PC-9 (cell line): ENCODE measurements at regions not wholly inside any gene's neighbourhood (a gene's known extent, or its start where the extent isn't known, plus 50 kb on each side); places are given as distances from the start of the nearest gene placed in this dataset.

Source experiments
- BruUV-seq: library from RNA; stranded (reverse); fragments of 400-500 nt; replicated peaks from 2 replicates; lab custom pipeline; 2021; lab: Mats Ljungman, UMichigan
- CTCF ChIA-PET: fragments of 300-600 bp; sonication (Branson Sonifier 250); formaldehyde crosslinking; loops from one replicate; lab custom pipeline; 2022; ENCODE audit warnings: antibody characterized with exemption; lab: Charles Lee
- POLR2A ChIA-PET: fragments of 300-600 bp; sonication (Branson Sonifier 250); formaldehyde crosslinking; loops from one replicate; lab custom pipeline; 2022; ENCODE audit warnings: antibody characterized with exemption; ENCODE audit not compliant: unreplicated experiment; lab: Charles Lee
- DNase-seq, 2 experiments: peaks; one replicate each; pipeline versions ENCODE4 v3.0.0 to v3.0.0-alpha.2; 2015 to 2022; ENCODE audit warnings: mixed read lengths in 1 of 2
- H2AFZ ChIP-seq: fragments of 200-600 bp; sonication (generic); 2 replicates; pipeline ENCODE4 v1.8.1; 2017; ENCODE audit warnings: antibody characterized with exemption
- H3F3A ChIP-seq: fragments of 200-600 bp; sonication (generic); 2 replicates; pipeline ENCODE4 v1.8.1; 2017; ENCODE audit warnings: antibody characterized with exemption, mild to moderate bottlenecking, low read depth; ENCODE audit not compliant: insufficient read depth
- H3K27ac ChIP-seq: fragments of 200-600 bp; sonication (generic); 2 replicates; pipeline ENCODE4 v1.6.1; 2016; ENCODE audit warnings: mixed run types
- H3K27me3 ChIP-seq: fragments of 200-600 bp; sonication (generic); 2 replicates; pipeline ENCODE4 v1.6.1; 2016; ENCODE audit warnings: low read depth, mixed run types; ENCODE audit not compliant: insufficient read depth
- H3K36me3 ChIP-seq: fragments of 200-600 bp; sonication (generic); 2 replicates; pipeline ENCODE4 v1.6.1; 2016; ENCODE audit warnings: low read depth, mixed run types
- H3K4me1 ChIP-seq: fragments of 200-600 bp; sonication (generic); replicated peaks from 2 replicates; pipeline ENCODE4 v1.6.1; 2016; ENCODE audit warnings: mixed run types; ENCODE audit not compliant: insufficient read depth
- H3K4me2 ChIP-seq: fragments of 200-600 bp; sonication (generic); 2 replicates; pipeline ENCODE4 v1.6.1; 2017; ENCODE audit warnings: mixed run types
- H3K4me3 ChIP-seq: fragments of 200-600 bp; sonication (generic); 2 replicates; pipeline ENCODE4 v1.6.1; 2016; ENCODE audit warnings: mixed run types
- H3K79me2 ChIP-seq: fragments of 200-600 bp; sonication (generic); 2 replicates; pipeline ENCODE4 v1.6.1; 2017; ENCODE audit warnings: low read depth, mixed run types
- H3K9me2 ChIP-seq: fragments of 200-600 bp; sonication (generic); 2 replicates; pipeline ENCODE4 v1.8.1; 2017; ENCODE audit warnings: mild to moderate bottlenecking; ENCODE audit not compliant: insufficient read depth
- H3K9me3 ChIP-seq: fragments of 200-600 bp; sonication (generic); 2 replicates; pipeline ENCODE4 v1.8.1; 2016; ENCODE audit warnings: low read depth; ENCODE audit not compliant: insufficient read depth
- H4K20me1 ChIP-seq: fragments of 200-600 bp; sonication (generic); 2 replicates; pipeline ENCODE4 v1.8.1; 2017; ENCODE audit not compliant: insufficient read depth
- EZH2 ChIP-seq: fragments of 200-600 bp; sonication (generic); IDR thresholded peaks from 2 replicates; pipeline ENCODE4 v1.8.0; 2017; ENCODE audit warnings: antibody characterized with exemption, low read depth
- intact Hi-C: fragments of 100-400 bp; cut with micrococcal nuclease; formaldehyde crosslinking; loops from one replicate; pipeline ENCODE4 v1.10.0; 2022; ENCODE audit not compliant: unreplicated experiment
- TF ChIP-seq, protein P1 (sequence below): fragments of 200-600 bp; sonication (generic); conservative IDR thresholded peaks from 2 replicates; pipeline ENCODE4 v1.6.1; 2017; ENCODE audit warnings: mixed run types, antibody characterized with exemption, mild to moderate bottlenecking, moderate library complexity

DNA sequence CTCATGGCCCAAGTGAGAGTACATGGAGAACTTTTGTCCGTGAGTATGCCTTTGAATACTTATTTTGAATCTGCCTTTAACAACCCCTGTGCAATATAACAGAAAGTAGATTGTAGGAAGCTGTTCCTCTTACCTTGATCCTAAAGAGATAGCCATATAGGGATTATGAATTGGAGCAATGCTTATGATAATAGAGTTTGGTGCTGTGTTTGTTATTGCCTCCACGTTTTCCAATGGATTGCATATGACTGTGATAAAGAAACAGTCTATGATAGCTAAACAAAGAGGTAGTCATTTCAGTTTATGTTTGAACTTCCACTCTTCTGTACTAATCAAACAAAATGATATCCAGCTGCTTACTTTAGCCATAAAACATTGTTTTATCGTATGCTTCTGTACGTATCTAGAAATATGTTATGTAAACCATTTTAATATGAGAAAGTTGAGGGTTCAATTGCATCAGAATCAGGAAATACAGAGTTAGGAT lies 199.6 kb upstream of the RGMB start:
- Histone ChIP-seq H3K27me3 (no peaks in the 10 kb centered on the region), H2AFZ (no peak overlapping the region), H4K20me1 (no peaks in the 10 kb centered on the region), H3K79me2 (no peaks in the 10 kb centered on the region), H3K4me3 (no peak overlapping the region), H3F3A (no peaks in the 10 kb centered on the region; the same call in 1 of the 2 replicates), H3K9me3 (no peaks in the 10 kb centered on the region), H3K4me2 (no peak overlapping the region), H3K36me3 (no peaks in the 10 kb centered on the region), H3K4me1 (peaks cover 8% of the 10 kb centered on the region; the same call in 1 of the 2 replicates), H3K27ac (no peak overlapping the region), H3K9me2 (no peaks in the 10 kb centered on the region)
- DNase-seq = no peak
- POLR2A ChIA-PET = no interaction called here
- CTCF ChIA-PET = no interaction called here
- intact Hi-C loops = no loop called here
- no peak for TF ChIP-seq EZH2
- TF ChIP-seq, protein P1, sequence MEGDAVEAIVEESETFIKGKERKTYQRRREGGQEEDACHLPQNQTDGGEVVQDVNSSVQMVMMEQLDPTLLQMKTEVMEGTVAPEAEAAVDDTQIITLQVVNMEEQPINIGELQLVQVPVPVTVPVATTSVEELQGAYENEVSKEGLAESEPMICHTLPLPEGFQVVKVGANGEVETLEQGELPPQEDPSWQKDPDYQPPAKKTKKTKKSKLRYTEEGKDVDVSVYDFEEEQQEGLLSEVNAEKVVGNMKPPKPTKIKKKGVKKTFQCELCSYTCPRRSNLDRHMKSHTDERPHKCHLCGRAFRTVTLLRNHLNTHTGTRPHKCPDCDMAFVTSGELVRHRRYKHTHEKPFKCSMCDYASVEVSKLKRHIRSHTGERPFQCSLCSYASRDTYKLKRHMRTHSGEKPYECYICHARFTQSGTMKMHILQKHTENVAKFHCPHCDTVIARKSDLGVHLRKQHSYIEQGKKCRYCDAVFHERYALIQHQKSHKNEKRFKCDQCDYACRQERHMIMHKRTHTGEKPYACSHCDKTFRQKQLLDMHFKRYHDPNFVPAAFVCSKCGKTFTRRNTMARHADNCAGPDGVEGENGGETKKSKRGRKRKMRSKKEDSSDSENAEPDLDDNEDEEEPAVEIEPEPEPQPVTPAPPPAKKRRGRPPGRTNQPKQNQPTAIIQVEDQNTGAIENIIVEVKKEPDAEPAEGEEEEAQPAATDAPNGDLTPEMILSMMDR = no peak
- BruUV-seq = no TSS peak

DNA sequence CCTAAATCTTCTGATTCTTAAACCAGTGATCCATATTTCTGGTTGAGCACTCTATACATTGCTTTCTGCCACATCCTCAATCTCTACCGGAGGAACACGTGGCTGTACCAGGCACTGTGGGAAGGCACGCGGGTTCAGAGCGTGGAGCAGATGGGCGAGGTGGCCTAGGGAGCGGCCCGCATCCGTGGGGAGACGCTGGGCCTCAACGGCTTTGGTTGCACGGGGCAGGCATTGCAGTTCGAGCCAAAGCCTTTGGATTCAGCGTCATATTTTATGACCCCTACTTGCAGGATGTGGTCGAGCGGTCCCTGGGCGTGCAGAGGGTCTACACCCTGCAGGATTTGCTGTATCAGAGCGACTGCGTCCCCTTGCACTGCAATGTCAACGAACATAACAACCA lies 197.2 kb upstream of the RGMB start:
- H3K36me3 ChIP-seq = no peaks in the 10 kb centered on the region
- H3K79me2 ChIP-seq = no peaks in the 10 kb centered on the region
- no TSS peak for BruUV-seq
- no peaks in the 10 kb centered on the region; the same call in 1 of the 2 replicates for H3K9me3 ChIP-seq
- TF ChIP-seq, protein P1 = no peak
- no peak for TF ChIP-seq EZH2
- H3K4me3 ChIP-seq = no peak overlapping the region
- intact Hi-C loops = no loop called here
- POLR2A ChIA-PET = no interaction called here
- no peaks in the 10 kb centered on the region for H4K20me1 ChIP-seq
- no peak overlapping the region for H3K4me2 ChIP-seq
- H2AFZ ChIP-seq = no peak overlapping the region
- no peaks in the 10 kb centered on the region for H3K27me3 ChIP-seq
- no peaks in the 10 kb centered on the region for H3F3A ChIP-seq
- no peak overlapping the region for H3K27ac ChIP-seq
- CTCF ChIA-PET = no interaction called here
- H3K4me1 ChIP-seq = no peaks in the 10 kb centered on the region
- no peak for DNase-seq
- no peaks in the 10 kb centered on the region for H3K9me2 ChIP-seq

DNA sequence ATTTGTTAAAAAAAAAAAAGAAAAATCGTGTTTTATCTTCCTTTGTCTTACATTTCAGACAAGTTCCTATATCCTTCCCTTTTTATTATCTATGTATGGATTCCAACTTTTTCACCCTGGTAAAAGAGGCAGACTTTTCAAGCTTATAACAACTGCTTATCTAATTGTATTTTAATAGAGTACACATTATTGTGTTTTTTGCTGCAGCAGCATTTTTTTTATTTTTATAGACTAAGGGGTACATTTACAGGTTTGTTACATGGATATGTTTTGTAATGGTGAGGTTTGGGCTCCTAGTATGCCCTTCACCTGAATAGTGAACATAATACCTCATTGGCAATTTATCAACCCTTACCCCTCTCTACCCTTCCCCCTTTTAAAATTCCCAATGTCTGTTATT lies 195.0 kb upstream of the RGMB start:
- H3K27ac ChIP-seq = no peak overlapping the region
- no peaks in the 10 kb centered on the region for H3F3A ChIP-seq
- CTCF ChIA-PET = no interaction called here
- H3K4me2 ChIP-seq = no peak overlapping the region
- no peak overlapping the region for H3K4me3 ChIP-seq
- no peaks in the 10 kb centered on the region; the same call in 1 of the 2 replicates for H3K9me3 ChIP-seq
- no peaks in the 10 kb centered on the region for H3K79me2 ChIP-seq
- POLR2A ChIA-PET = no interaction called here
- H3K9me2 ChIP-seq = no peaks in the 10 kb centered on the region
- H4K20me1 ChIP-seq = no peaks in the 10 kb centered on the region
- no peaks in the 10 kb centered on the region for H3K36me3 ChIP-seq
- no peaks in the 10 kb centered on the region for H3K27me3 ChIP-seq
- no peak overlapping the region for H2AFZ ChIP-seq
- H3K4me1 ChIP-seq = no peaks in the 10 kb centered on the region
- BruUV-seq = no TSS peak
- no peak for DNase-seq
- TF ChIP-seq, protein P1 = no peak
- no peak for TF ChIP-seq EZH2
- intact Hi-C loops = no loop called here
